NCI-H128 (cell line): ENCODE measurements at regions not wholly inside any gene's neighbourhood (a gene's known extent, or its start where the extent isn't known, plus 50 kb on each side); places are given as distances from the start of the nearest gene placed in this dataset.
"Not testable (repeated sequence)": the region's sequence is repeated elsewhere in the genome, so short reads cannot be mapped to it uniquely, and the experiment has no call there.

Experiments used
- DNase-seq: peaks from one replicate; lab custom pipeline; 2025; ENCODE audit not compliant: unreplicated experiment; lab: John Stamatoyannopoulos, UW

DNA sequence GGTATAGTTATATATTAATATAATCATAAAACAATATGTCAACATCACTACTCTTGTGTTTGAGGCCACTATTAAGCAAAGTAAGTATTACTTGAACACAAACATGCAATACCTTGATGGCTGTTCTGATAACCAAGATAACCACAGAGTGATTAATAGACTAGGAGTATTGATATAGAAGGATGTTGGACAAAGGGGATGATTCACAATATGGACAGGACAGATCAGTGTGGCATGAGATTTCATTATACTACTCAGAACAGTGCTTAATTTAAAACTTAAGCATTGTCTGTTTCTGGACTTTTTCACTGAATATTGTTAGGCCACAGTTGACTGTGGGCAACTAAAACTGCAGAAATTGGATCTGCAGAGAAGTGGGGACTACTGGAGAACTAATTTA is 384.2 kb downstream of the SLITRK1 start:
- DNase-seq, result no peak

DNA sequence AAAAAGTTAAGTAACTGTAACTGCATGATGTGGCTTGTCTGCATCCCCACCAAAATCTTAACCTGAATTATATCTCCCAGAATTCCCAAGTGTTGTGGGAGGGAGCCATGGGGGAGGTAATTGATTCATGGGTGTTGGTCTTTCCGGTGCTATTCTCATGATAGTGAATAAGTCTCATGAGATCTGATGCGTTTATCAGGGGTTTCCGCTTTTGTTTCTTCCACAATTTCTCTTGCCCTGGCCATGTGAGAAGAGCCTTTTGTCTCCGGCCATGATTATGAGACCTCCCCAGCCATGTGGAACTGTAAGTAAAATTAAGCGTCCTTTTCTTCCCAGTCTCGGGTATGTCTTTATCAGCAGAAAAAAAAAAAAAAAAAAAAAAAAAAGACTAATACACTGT is 385.8 kb downstream of the SLITRK1 start:
- DNase-seq, result no peak

DNA sequence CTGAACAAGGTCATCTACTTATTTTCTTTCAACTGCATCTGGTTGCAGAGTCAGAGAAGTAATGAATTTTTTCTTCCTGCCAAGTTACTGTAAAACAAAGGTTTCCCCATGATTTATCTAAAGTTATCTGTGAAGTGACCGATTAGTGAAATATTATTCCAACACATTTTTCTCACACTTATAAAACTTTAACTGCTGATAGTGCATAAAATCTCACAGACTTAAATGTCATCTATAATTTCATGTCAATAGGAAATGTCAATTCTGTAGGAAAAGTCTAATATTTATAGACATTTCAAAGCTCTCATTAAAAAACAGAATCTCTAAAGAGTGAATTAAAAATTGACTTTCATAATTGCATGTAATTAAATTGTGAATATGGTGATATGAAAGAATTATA is 397.2 kb downstream of the SLITRK1 start:
- no peak for DNase-seq

DNA sequence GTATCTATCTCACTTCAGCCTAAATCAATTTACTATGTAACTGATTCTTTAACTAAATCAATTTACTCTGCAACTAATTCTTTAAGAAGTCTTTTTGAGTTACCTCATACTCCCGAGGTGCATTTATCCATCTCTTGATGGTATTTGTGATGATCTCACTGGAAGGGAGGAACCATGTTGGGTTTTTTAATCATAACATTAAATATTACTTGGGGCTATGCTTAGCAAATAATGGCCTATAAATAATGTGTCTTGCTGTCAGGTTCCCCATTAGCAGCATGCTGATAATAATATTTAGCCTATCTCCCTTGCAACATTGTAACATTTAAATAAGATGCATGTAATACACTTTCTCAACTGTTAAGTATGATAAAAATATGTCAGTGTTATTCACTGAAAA is 411.3 kb downstream of the SLITRK1 start:
- no peak for DNase-seq

DNA sequence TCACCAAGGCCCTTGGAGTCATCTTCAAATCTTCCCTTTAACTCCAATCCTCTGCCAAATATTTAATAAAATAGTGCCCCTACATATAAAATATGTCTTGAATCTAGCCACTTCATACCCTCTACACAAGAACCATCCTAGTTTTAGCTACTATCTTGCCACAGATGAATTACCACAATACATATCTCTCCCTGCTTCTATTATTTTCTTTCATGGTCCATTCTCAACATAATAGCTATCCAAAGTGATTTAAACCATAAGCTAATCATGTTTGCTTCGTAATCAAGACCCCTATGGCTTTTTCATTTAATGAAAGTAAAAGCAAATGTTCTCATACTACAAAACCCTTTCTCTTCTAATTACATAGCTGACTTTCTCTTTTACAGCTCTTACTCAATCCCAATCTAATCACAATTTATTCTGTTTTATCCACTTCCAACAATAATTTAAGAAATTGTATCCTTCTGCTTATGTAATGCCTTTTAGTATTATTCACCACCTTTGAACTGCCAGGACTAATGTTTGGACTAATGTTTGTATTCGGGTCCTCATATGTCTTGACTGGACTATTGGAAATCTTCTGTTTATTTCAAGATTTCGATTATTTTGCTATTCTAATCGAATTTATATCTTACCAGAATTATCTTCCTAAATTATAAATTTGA is 412.0 kb downstream of the SLITRK1 start:
- DNase-seq, result no peak

DNA sequence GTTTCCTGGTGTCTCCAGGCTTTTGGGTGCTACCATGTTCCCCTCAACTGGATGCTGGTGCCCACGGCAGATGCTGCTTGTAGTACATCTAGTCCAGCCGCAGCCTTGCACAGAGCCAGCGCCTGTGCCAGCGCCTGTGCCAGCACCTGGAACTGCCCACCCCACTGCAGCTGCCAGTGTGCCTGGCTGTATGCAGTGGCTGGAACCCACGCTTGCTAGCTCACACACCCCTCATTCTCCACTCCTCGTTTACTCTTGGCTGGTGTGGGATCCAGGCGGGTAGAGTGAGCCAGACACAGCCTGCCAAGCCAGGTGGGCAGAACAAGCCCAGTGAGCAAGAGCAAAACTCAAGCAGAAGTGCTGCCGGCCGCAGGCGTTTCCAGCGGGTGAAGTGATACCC is 428.6 kb downstream of the SLITRK1 start:
- DNase-seq, result no peak

DNA sequence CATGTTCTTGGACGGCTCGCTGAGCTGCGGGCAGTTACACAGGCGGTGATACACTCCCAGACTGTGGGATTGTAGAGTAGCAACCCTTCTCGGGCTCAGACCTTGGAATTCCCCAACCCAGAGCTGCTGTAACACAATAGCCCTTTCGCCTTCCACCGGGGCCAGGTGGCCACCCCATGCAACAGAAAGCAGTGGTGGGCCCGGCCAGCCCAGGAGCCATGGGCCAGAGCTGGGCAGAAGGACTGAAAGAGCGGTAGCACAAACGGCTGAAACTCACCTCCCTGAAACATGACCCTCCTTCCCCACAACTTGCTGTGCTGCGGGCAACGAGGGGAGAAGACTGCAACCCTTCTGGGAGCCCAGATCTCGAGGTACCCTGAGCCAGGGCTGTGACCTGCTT is 429.0 kb downstream of the SLITRK1 start:
- DNase-seq, result no peak

DNA sequence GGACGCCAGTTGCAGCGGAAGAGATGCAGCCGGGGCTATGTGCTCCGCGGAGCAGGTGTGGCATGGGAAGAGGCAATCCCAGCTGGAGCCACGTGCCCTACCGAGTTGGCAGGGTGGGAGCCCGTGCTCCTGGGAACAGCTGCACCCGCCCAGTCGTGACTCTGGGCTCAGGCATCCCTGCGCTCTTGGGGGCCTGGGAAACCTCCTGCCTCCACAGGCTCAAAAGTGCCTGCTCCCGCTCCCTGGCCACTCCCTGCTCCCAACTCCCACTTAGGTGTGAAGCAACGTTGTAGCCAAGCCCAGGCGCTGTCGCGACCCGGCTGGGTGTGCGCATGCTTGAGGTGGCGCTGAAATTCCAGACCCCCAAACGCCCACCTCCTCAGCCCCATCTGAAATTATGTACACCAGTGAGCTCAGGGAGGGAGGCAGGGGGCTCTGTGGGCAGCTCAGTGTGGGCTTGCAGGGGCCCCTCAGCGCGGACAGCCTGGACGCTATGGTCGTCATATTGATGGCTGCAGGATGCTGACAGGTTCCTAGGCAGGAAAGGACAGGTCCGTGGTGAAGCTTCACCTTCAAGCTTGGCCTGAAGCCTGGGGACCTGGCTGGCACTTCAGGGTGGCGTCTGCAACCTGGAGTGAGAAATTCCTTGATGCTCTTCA is 429.9 kb downstream of the SLITRK1 start:
- DNase-seq, result no peak

DNA sequence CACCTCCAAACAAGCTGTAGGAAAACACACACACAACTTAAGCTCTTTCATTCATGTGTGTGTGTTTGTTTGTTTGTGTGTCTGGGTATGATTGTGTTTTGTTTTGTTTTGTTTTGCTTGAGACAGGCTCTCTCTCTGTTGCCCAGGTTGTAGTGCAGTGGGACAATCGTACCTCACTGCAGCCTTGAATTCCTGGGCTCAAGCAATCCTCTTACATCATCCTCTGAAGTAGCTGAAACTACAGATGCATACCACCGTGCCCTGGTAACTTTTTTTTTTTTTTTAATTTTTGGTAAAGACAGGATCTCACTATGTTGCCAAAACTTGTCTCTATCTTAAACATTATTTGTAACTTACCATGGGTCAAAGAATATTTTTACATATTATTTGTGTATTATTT is 431.7 kb downstream of the SLITRK1 start:
- DNase-seq, result no peak

DNA sequence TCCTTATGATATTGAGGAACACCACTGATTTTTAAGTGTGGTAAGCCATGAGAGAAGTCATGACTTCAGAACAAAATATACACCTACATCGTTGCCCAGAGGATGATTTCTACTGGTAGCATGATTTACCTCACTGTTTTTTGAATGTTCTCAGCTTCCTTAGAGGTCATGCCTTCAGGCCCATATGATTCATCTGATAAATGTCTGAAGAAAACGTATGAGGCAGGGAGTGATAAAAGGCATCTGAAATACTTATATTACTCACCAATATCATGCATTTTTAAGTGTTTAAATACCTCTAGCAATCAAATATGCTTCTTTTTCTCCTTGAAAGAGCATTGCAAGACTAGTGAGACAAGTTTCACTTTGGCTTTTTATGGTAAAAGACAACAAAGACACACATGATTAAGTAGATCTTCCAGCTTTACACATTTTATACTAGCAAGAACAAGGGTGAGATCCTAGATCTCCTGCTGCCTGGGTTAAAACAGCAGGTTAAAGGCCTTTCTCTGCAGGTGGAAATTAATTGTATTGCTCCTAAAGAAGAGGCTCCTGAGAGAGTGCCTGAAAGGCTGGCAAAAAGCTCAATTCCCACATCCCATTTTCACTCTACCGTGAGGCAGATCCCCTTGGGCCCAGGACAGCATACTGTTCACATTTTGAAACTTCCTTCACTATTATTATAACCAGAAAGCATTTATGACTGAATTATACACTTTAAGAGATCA is 432.4 kb downstream of the SLITRK1 start:
- DNase-seq, result no peak

DNA sequence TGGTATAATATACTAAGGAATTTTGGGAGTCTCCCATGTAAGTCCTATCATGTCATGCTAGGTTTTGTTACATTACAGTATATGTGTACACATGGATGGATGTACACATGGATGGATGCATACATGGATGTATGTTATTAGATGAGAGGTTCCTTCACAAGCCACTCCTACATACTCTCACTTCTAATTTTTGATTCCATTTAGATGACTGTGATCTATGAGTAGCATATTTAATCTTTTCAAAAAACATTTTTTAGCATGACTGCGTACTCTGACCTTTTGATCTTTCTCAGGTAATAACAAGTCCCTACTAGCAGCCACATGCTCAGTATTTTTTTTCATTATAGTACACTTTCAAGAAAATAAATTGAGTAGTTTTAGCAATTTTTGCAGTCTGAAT is 441.8 kb downstream of the SLITRK1 start:
- no peak for DNase-seq

DNA sequence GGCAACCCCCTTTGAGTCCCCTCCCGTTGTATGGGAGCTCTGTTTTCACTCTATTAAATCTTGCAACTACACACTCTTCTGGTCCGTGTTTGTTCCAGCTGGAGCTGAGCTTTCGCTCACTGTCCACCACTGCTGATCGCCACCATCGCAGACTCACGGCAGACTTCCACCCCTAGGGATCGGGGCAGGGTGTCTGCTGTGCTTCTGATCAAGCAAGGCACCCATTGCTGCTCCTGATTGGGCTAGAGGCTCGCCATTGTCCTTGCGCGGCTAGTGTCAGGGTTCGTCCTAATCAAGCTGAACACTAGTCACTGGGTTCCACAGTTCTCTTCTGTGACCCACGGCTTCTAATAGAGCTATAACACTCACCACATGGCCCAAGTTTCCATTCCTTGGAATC is 442.8 kb downstream of the SLITRK1 start:
- not testable (repeated sequence) for DNase-seq

DNA sequence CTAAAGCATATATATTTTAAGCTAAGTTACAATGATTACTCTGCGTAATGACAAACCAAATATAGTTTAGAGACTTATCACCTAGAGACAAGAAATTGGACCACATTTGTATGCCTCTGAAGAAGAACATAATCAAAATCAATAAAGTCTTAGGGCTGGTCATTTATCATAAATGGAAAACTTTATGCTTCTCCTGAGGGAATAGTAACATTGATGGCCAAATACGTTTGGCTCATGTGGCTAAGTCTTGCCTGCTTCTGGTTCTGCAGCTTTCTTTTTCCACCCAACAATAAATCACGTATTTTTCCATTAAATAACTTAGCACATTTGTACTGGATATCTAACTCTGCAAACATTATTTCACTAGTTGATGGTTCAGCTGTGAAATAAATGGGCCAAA is 458.4 kb downstream of the SLITRK1 start:
- no peak for DNase-seq

DNA sequence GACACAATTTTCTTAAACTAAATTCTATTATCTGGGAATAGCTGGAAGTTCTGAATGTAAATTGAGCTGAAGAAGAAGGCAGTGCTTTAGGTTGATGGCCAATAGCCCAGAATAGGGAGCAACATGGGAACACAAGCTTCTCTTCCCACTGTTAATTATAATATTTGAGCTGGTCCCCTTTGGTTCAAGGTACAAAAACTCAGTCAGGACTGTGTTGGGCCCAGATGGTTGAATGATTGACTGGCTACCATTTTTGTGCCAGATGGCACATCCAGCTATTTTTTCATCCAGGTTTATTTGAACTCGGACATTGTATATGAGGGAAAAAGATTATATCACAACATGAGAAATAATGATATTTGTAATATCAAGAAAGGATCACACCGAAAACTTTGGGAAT is 458.9 kb downstream of the SLITRK1 start:
- no peak for DNase-seq

DNA sequence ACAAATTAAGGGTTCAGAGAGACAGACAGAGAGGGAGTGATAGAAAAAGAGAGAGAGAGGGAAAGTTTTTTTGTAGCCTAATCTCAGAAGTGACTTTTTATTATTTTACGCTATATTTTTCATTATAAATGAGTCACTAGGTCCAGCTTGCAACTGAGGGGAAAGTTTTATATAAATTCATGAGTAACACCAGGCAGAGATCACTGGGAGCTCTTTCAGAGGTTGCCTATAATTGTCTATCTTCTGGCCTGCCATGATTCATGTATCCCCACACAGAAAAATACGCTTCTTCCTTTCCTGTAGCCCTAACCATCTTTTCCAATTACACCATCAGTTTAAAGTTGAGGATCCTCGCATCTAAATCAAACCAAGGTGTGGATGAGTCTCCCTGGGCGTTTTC is 467.9 kb downstream of the SLITRK1 start:
- no peak for DNase-seq

DNA sequence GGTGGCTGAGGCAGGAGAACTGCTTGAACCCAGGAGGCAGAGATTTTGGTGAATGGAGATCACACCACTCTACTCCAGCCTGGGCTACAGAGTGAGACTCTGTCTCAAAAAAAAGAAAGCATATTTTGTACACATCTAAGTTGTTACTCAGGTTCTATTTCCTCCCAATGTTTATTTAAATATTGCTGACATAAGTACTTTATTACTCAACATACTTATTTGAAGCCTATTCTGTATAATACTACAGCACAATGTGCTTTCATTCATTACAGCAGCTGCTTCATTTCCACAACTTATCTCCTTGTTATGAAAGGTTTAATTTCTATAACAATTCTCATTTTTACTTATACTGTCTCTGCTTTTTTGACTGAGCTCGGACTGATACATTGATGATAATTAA is 495.7 kb downstream of the SLITRK1 start:
- DNase-seq, result no peak

DNA sequence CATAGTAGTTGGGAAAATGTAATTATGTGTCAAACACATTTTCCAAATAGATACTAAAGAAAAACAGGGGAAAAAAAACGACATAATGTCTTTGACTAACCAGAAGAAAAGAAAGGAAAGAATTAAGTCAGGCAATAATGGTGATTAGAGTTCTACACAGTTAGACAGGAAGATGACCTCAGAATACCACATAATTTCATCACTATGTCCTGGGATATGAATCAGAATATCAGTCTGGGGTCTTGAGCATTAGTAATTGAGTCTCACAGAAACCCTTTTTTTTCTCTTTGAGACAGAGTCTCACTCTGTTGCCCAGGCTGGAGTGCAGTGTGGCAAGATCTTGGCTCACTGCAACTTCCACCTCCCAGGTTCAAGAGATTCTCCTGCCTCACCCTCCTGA is 503.4 kb downstream of the SLITRK1 start:
- no peak for DNase-seq

DNA sequence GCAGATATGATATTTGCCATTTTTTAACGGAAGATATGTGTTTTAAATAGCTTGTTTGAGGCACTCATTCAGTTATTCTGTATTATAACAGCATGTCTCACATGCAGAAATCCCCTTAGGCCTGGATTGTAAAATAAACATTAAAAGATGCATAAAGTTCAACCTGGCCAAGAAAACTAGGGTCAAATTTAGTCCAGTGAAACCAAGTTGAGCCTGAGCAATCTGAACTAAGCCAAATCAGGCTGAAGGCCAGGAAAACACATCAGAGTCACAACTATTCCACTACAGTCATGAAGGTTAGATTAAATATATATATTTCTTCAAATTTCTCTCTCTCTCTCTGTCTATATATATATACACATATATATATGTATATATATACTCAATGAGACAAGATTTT is 504.8 kb downstream of the SLITRK1 start:
- DNase-seq, result no peak

DNA sequence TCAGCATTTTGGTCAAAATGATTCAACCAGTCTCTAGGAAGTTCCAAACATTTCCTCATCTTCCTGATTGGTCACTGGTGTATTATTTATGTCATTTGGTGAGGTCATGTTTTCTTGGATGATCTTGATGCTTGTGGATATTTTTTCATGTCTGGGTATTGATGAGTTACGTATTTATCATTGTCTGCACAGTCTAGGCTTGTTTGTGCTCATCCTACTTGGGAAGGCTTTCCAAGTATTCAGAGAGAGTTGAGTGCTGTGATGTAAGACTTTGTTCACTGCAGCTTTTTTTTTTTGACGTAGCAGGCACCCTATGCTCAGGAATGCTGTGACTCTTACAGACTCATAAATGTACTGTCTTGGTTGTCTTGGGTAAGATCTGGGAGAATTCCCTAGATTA is 509.5 kb downstream of the SLITRK1 start:
- no peak for DNase-seq

DNA sequence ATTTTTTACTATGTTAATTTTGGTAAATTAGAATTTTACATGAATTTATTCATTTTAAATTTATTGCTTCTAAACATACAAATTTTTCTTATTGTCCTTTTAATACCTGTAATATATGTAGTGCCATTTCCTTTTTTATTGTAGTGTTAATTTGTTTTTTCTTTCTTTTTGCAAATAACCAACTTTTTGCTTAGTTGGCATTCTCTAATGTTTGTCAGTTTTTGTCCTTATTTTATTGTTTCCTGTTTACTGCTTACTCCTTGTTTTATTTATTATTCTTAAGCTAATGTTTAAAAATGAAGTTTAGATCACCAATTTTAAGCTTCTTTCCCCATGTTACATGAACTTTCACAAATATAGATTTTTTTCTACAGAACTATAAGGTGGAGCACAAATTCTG is 516.6 kb downstream of the SLITRK1 start:
- DNase-seq, result no peak

DNA sequence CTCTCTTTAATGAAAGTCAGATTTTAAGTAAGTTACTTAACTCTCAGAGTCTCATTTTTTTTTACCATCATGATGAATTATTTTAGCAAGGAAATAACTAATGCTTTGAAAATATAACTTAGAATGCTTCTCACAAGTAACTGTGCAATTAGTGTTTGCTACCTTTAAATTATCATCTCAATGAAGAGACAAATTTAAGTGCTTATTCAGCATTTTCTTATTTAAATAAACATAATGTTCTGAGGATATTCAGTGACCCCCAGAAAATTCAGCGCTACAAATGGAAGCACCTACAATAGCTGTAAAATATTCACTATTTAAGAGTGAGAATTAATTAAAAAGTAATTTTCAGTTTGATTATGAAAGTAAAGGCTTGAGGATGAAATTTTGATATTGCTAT is 527.2 kb downstream of the SLITRK1 start:
- no peak for DNase-seq

DNA sequence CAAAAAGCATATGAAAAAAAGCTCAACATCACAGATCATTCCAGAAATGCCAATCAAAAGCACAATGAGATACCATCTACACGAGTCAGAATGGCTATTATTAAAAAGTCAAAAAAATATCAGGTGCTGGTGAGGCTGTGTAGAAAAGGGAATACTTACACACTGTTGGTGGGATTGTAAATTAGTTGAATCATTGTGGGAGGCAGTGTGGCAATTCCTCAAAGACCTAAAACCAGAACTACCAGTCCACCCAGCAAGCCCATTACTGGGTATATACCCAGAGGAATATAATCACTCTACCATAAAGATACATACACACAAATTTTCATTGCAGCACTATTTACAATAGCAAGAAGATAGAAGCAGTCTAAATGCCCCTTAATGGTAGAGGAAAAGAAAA is 529.9 kb downstream of the SLITRK1 start:
- no peak for DNase-seq

DNA sequence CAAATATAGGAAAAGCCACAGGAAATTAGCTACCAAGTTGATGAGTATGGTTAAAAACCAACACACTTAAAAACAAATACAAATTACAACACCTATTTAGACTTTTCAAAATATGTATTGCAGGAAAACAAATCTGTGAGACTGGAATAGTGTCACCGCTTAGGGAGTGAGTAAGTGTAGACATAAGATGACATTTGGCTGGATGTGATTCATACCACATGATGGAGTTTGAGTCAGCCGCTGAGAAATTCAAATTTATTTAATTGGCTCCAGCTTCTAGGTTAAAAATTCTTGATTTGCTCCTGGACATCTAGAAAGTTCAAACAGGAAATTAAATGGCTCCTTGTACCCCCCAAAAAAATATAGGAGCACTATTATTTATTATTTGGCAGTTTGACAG is 531.7 kb downstream of the SLITRK1 start:
- DNase-seq, result no peak
